ENCODE measurements at regions not wholly inside any gene's neighbourhood (a gene's known extent, or its start where the extent isn't known, plus 50 kb on each side); places are given as distances from the start of the nearest gene placed in this dataset.

DNA sequence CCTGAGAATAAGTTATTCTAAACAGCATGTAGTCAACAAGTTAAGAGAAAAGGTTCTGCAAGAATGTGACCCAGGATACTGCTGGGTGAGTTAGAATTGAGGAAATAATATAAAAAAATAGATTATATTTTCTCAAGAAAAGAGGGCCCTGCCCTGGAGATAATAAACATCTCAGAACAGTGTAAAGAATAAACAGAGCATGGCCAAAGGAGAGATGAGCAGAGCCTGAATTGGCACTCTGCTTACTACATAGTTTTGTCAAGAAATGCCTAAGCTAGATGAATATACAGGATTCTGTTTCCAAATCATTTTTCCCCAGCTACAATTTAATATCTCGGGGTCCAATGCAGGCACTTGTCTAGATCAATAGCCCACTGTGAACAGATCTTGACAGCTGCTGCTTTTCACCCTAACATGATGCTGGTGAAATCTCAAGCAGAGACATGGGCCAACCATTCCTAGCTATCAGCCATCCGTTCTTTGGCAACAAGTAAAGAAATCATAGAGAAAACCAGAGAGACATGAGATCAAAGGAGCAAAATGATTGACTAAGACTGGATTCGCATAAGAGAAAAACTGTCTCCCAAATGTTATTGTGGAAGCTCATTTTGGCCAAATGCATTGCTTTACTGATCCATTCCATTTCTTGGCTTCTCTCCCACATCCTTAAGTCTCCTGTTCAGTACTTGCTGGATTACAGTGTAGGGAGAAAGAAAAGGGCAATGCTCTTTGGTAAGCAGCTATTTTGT is 173.2 kb downstream of the PRELID2 start (continued):
- TF ChIP-seq, protein P1, sequence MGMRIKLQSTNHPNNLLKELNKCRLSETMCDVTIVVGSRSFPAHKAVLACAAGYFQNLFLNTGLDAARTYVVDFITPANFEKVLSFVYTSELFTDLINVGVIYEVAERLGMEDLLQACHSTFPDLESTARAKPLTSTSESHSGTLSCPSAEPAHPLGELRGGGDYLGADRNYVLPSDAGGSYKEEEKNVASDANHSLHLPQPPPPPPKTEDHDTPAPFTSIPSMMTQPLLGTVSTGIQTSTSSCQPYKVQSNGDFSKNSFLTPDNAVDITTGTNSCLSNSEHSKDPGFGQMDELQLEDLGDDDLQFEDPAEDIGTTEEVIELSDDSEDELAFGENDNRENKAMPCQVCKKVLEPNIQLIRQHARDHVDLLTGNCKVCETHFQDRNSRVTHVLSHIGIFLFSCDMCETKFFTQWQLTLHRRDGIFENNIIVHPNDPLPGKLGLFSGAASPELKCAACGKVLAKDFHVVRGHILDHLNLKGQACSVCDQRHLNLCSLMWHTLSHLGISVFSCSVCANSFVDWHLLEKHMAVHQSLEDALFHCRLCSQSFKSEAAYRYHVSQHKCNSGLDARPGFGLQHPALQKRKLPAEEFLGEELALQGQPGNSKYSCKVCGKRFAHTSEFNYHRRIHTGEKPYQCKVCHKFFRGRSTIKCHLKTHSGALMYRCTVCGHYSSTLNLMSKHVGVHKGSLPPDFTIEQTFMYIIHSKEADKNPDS (CRISPR knock-in tag; IDR thresholded peaks at IDR 0.05), result no peak
- TF ChIP-seq ERF (CRISPR knock-in tag; IDR thresholded peaks at IDR 0.05) (no peak), RARG (CRISPR knock-in tag; IDR thresholded peaks at IDR 0.05; ENCODE audit: low read depth) (no peak)

DNA sequence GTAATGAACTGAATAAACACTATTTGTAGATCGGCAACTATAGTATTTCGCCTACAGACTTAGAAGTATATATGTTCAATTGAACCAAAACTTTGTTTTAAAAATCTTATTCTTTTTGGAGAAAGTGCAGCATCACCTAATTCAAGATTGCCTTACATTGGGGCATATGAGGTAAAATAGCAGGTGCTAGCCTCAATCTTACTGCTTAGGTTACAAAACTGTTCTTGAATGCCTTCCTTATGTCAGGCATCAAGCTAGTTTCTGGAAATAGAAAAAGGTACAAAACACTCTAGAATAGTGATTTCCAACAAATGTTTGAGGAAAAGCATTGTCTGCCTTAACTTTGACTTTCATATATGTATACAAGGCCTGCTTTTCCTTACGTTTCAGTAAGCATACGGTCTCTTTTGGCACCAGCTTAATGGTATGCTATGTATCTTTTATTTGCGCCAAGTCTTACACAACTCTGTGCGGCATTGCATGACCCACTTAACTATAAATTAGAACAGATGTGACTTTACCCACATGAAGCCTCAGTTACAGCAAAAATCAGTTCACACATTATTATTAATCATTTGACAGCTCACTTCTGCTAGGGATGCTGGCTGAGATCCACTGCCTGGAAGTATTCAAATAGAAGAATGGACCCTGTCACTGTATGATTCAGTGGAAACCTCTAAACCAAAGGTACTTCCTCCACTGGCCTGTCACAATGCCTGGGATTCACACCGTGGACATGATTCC is 174.1 kb downstream of the PRELID2 start:
- TF ChIP-seq ZNF430 (CRISPR knock-in tag; IDR thresholded peaks at IDR 0.05) (no peak), SP2 (CRISPR knock-in tag; IDR thresholded peaks at IDR 0.05) (no peak), SKI (IDR thresholded peaks at IDR 0.05; ENCODE audit: partially characterized antibody) (no peak), MIER3 (CRISPR knock-in tag; IDR thresholded peaks at IDR 0.05; ENCODE audit: borderline replicate concordance) (no peak), YEATS2 (CRISPR knock-in tag; IDR thresholded peaks at IDR 0.05; ENCODE audit: borderline replicate concordance) (no peak), NR2F6 (IDR thresholded peaks at IDR 0.05) (no peak), NR2F6 (CRISPR knock-in tag; IDR thresholded peaks at IDR 0.05) (no peak), ZNF773 (CRISPR knock-in tag; IDR thresholded peaks at IDR 0.05; ENCODE audit: borderline replicate concordance) (no peak), ERF (CRISPR knock-in tag; IDR thresholded peaks at IDR 0.05) (no peak)
- POLR2A ChIA-PET, result no interaction called here
- no peaks in the 10 kb centered on the region for H3K4me1 ChIP-seq (ENCODE audit: insufficient read depth, low read length)

More for the DNA sequence above, 174.1 kb downstream of the PRELID2 start:
- CTCF ChIA-PET (ENCODE audit: low intra/inter-chr PET ratio, low total read pairs), result no interaction called here
- no peaks in the 10 kb centered on the region for H3K9me3 ChIP-seq (ENCODE audit: low read length)
- no peak overlapping the region for H2AFZ ChIP-seq (ENCODE audit: low read length)
- H3K27ac ChIP-seq (ENCODE audit: extremely low read length, insufficient read depth, low read length), result no peak overlapping the region
- no peak overlapping the region for H3K4me3 ChIP-seq (replicated peaks in 1 of 3; ENCODE audit: insufficient read depth in 1 of 3, low read depth in 2 of 3, low read length in 3 of 3)
- H4K20me1 ChIP-seq (ENCODE audit: insufficient read depth, low read length), result no peaks in the 10 kb centered on the region
- no peak for FAIRE-seq
- H3K27me3 ChIP-seq (ENCODE audit: control insufficient read depth in 1 of 2, insufficient read depth in 2 of 2, low read length in 2 of 2), result no peaks in the 10 kb centered on the region
- H3K36me3 ChIP-seq (replicated peaks in 1 of 2; ENCODE audit: control insufficient read depth in 1 of 2, insufficient read depth in 2 of 2, low read length in 2 of 2), result no peaks in the 10 kb centered on the region
- H3K79me2 ChIP-seq (ENCODE audit: insufficient read depth, low read length), result no peaks in the 10 kb centered on the region
- WGBS (ENCODE audit: low lambda C conversion rate), result 72% methylated on average over 7 of the region's 7 CpGs
- DNase-seq (ENCODE audit: low spot score), result no peak
- no TSS peak for BruUV-seq (replicated peaks)
- H3K4me2 ChIP-seq (ENCODE audit: low read depth, low read length), result no peak overlapping the region
- H3K9ac ChIP-seq (ENCODE audit: insufficient read depth, low read depth, low read length), result no peak overlapping the region
- intact Hi-C loops (cut with micrococcal nuclease; ENCODE audit: unreplicated experiment), result no loop called here
- ATAC-seq, result peak; percentile 41; the same call in 1 of the 3 replicates
- in situ Hi-C loops (cut with HindIII; ENCODE audit: extremely low pct_ligation_motif_present, low pct_unique_long_range_greater_than_20kb), result no loop called here

All from HepG2 (cell line).